ENCODE measurements at regions not wholly inside any gene's neighbourhood (a gene's known extent, or its start where the extent isn't known, plus 50 kb on each side); places are given as distances from the start of the nearest gene placed in this dataset.
A peak's percentile ranks its signal among the peaks of the same experiment; 100 is the strongest.

GRCh38 chrX:120755066-120755846 is 120.4 kb downstream of the CT47B1 start:
- no peaks in the 10 kb centered on the region for H3K4me1 ChIP-seq (ENCODE audit: control insufficient read depth, insufficient read depth, low read length)
- WGBS (ENCODE audit: insufficient coverage), result no CpG with 5 or more reads among the region's 1 CpG
- H3K27ac Mint-ChIP-seq, result no peak overlapping the region
- ATAC-seq, result no peak
- H3K4me3 Mint-ChIP-seq, result no peak overlapping the region
- H3K27me3 Mint-ChIP-seq (ENCODE audit: low read depth in 2 of 2), result no peaks in the 10 kb centered on the region
- no peaks in the 10 kb centered on the region for H3K27me3 ChIP-seq (ENCODE audit: control insufficient read depth, insufficient read depth, low read length)
- no peak overlapping the region for H3K4me3 ChIP-seq (ENCODE audit: low read length)
- DNase-seq, result peak in 1 of 2 donors; percentile 30
- TF ChIP-seq CTCF (IDR thresholded peaks at IDR 0.05), result no peak
- H3K9me3 Mint-ChIP-seq, result no peaks in the 10 kb centered on the region
- no peaks in the 10 kb centered on the region for H3K9me3 ChIP-seq (ENCODE audit: control insufficient read depth, insufficient read depth, low read length)
- no peaks in the 10 kb centered on the region for H3K4me1 Mint-ChIP-seq
- no peaks in the 10 kb centered on the region for H3K36me3 Mint-ChIP-seq
- intact Hi-C loops (cut with micrococcal nuclease), result no loop called here
- H3K36me3 ChIP-seq (ENCODE audit: control insufficient read depth, insufficient read depth, low read length), result no peaks in the 10 kb centered on the region
- H3K27ac ChIP-seq (ENCODE audit: low read length), result peak overlapping the region; percentile 61

- Mint-ChIP-seq H3K27ac (no peak overlapping the region), H3K4me3 (no peak overlapping the region), H3K27me3 (ENCODE audit: low read depth in 2 of 2) (peaks cover 0 to 4% of the 10 kb centered on the region in 2 donors), H3K9me3 (no peaks in the 10 kb centered on the region), H3K4me1 (peaks cover 0 to 4% of the 10 kb centered on the region in 2 donors), H3K36me3 (no peaks in the 10 kb centered on the region)
- 53% methylated on average over 9 of the region's 10 CpGs for WGBS (ENCODE audit: insufficient coverage)
- intact Hi-C loops (cut with micrococcal nuclease), result no loop called here
- ATAC-seq (no peak), DNase-seq (peak in 1 of 2 donors; percentile 4)
- H3K4me1 ChIP-seq (ENCODE audit: control insufficient read depth, insufficient read depth, low read length), result no peaks in the 10 kb centered on the region
- H3K27me3 ChIP-seq (ENCODE audit: control insufficient read depth, insufficient read depth, low read length), result no peaks in the 10 kb centered on the region
- H3K27ac ChIP-seq (ENCODE audit: low read length), result peak overlapping the region; percentile 37
- no peak overlapping the region for H3K4me3 ChIP-seq (ENCODE audit: low read length)
- no peaks in the 10 kb centered on the region for H3K36me3 ChIP-seq (ENCODE audit: control insufficient read depth, insufficient read depth, low read length)
- TF ChIP-seq CTCF (IDR thresholded peaks at IDR 0.05), result no peak
- H3K9me3 ChIP-seq (ENCODE audit: control insufficient read depth, insufficient read depth, low read length), result no peaks in the 10 kb centered on the region
Measured at GRCh38 chrX:120753413-120754251, 122.0 kb downstream of the CT47B1 start.

GRCh38 chrX:120752431-120753082 is 122.7 kb upstream of the C1GALT1C1 start:
- Histone ChIP-seq H3K9me3 (ENCODE audit: control insufficient read depth, insufficient read depth, low read length) (no peaks in the 10 kb centered on the region), H3K4me1 (ENCODE audit: control insufficient read depth, insufficient read depth, low read length) (no peaks in the 10 kb centered on the region), H3K27me3 (ENCODE audit: control insufficient read depth, insufficient read depth, low read length) (no peaks in the 10 kb centered on the region), H3K36me3 (ENCODE audit: control insufficient read depth, insufficient read depth, low read length) (no peaks in the 10 kb centered on the region), H3K4me3 (ENCODE audit: low read length) (no peak overlapping the region), H3K27ac (ENCODE audit: low read length) (peak overlapping the region; percentile 25)
- ATAC-seq (no peak), DNase-seq (peak in 1 of 2 donors; percentile 6)
- H3K27me3 Mint-ChIP-seq (ENCODE audit: low read depth in 2 of 2), result peaks cover 0 to 4% of the 10 kb centered on the region in 2 donors
- no peak overlapping the region for H3K27ac Mint-ChIP-seq
- peaks cover 0 to 4% of the 10 kb centered on the region in 2 donors for H3K4me1 Mint-ChIP-seq
- no peaks in the 10 kb centered on the region for H3K9me3 Mint-ChIP-seq
- no peak overlapping the region for H3K4me3 Mint-ChIP-seq
- 85% methylated on average over 4 of the region's 7 CpGs for WGBS (ENCODE audit: insufficient coverage)
- TF ChIP-seq CTCF (IDR thresholded peaks at IDR 0.05), result no peak
- intact Hi-C loops (cut with micrococcal nuclease), result no loop called here
- no peaks in the 10 kb centered on the region for H3K36me3 Mint-ChIP-seq
